Left kidney (tissue), 1 donor: ENCODE measurements at regions not wholly inside any gene's neighbourhood (a gene's known extent, or its start where the extent isn't known, plus 50 kb on each side); places are given as distances from the start of the nearest gene placed in this dataset.
"Not testable (repeated sequence)": the region's sequence is repeated elsewhere in the genome, so short reads cannot be mapped to it uniquely, and the experiment has no call there.

Experiments
- DNase-seq: peaks from one replicate; pipeline ENCODE4 v3.0.0-alpha.2; 2013

DNA sequence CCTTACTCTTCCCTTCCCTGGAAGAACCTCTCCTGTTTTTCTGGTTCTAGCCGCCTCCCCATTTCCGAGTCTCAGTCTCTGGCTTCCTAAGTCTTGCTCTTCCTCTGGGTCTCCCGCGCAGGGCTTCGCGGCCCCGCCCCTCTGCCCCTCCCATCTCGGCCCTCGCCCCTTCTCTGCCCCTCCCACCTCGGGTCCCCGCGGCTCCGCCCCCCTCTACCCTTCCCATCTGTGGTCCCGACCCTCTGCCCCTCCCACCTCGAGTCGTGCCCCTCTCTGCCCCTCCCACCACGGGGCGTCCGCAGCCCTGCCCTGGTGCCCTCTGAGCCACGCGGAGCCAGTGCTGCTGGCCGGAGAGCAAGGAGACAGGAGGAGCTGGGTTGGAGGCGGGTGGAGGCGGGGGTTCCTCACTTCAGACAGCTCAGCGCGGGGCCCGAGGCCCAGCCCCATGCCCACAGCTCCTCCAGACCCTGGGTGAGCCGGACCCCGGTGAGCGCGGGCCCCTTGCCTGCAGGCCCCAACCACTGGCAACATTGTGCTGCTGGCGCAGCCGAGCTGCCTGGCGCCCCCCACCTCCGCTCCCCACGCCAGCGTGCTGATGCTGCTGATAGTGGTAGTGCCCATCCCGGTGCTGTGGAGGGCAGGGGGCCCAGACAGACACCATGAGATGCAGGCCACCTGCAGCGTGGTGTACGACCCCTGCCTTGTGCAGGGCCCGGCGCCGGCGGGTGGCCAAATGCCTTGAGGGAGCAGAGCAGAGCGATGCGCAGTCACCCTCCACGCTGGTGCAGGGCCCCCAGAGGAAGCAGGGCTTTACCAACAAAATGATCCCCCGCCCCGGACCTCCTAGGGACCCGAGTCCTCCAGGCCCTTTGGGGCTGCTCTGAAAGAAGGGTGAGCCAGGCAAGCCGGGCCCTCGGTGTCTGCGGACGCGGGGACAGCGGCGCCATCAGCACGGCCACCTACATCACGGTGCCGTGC lies 2115.3 kb downstream of the TP53TG3F start:
- DNase-seq, result no peak

GRCh38 chr16:35575432-35575821 lies 2116.0 kb downstream of the TP53TG3F start:
- no peak for DNase-seq

- DNase-seq, result no peak
Observed at GRCh38 chr16:35585411-35585810, 2126.0 kb downstream of the TP53TG3F start.

- not testable (repeated sequence) for DNase-seq
Observed at GRCh38 chr16:35590913-35591312, 2131.5 kb downstream of the TP53TG3F start.

DNA sequence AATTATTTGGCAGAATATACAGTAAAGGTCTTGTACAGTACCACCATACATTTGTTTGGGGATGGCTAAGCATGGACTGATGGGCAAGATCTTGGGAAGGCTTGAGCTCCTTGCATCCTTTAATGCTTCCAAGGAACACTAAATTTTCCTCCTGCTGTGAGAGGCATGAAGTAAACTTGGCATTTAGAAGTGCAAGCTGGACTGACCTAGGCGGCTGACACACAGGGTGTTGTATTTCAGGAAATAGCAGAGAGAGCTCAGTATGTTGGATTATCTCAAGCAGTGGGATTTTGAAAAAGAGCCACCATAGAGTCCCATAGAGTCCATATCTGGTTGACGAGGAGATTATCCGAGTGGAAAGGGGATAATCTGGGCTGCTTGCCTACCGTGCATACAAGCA lies 2137.1 kb downstream of the TP53TG3F start:
- DNase-seq, result no peak

GRCh38 chr16:35598696-35599332 lies 2139.4 kb downstream of the TP53TG3F start:
- no peak for DNase-seq

GRCh38 chr16:35599429-35600160 lies 2140.2 kb downstream of the TP53TG3F start:
- no peak for DNase-seq

DNA sequence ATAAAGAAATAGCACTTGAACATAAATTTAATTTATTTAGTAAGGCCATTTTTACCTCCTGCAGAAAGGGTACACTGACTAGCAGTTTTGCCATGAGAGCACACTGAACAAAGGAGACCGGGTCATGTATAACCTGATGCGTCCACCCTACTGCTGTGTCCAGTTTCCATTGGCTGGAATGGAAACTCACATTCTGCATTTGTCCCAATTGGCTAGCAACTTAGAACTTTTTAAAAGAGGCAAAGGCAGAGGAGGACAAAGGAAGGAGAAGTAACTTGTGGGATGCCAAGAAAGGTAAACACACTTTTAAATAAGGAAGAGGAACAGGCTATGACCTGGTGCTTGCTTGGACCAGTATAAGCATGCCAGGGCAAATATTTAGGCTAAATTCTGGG lies 2140.7 kb downstream of the TP53TG3F start:
- not testable (repeated sequence) for DNase-seq

GRCh38 chr16:35602116-35602515 lies 2142.7 kb downstream of the TP53TG3F start:
- DNase-seq, result no peak

DNA sequence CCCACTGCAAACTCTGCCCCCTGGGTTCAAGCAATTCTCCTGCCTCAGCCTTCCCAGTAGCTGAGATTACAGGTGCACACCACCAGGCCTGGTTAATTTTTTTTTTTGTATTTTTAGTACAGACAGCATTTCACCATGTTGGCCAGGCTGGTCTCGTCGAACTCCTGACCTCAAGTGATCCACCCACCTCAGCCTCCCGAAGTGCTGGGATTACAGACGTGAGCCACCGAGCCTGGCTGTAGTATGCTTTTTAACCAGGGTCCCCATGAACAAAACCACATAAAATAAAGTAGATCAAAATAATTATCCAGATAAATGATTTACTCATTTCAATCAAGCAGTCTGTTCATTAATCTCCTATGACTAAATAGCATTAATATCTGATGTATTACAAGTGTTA lies 2144.0 kb downstream of the TP53TG3F start:
- DNase-seq, result not testable (repeated sequence)

DNA sequence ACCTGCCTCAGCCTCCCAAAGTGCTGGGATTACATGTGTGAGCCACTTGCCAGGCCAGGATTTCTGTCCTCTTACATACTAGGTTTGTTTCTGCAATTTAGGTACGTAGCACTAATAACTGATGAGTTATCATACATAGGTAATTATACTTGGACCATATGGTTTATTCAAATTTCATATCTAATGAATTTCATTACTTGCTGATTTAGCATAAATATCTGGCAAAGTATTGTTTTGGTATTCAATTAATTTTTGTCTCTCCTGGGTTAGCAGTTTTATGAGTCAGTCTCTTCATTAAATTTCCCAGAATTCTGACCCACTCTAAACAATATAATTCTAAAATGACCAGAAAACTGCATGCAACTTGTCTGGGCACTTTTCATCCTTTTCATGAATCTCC lies 2146.5 kb downstream of the TP53TG3F start:
- DNase-seq, result no peak

- DNase-seq, result not testable (repeated sequence)
Observed at GRCh38 chr16:35614883-35615282, 2155.5 kb downstream of the TP53TG3F start.

DNA sequence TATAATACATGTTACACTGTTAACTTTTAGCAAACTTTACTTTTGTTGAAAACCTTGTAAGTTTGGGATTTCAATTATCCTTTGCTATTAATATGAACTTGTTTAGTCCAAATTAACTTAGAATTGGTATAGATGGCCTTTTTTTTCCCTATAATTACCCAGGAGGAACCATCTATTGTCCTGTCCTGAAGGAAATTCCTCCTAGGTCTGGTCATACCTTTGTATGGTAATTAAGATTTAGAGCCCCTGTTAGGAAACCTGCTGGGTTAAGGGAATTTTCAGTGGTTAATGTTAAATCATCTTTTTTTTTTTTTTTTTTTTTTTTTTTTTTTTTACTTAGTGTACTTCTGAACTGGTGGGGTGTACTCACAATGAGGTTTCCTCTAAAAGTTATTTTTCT lies 2159.8 kb downstream of the TP53TG3F start:
- DNase-seq, result not testable (repeated sequence)

- no peak for DNase-seq
Observed at GRCh38 chr16:35626041-35626440, 2166.6 kb downstream of the TP53TG3F start.

GRCh38 chr16:35628976-35629375 lies 2169.6 kb downstream of the TP53TG3F start:
- DNase-seq, result no peak

DNA sequence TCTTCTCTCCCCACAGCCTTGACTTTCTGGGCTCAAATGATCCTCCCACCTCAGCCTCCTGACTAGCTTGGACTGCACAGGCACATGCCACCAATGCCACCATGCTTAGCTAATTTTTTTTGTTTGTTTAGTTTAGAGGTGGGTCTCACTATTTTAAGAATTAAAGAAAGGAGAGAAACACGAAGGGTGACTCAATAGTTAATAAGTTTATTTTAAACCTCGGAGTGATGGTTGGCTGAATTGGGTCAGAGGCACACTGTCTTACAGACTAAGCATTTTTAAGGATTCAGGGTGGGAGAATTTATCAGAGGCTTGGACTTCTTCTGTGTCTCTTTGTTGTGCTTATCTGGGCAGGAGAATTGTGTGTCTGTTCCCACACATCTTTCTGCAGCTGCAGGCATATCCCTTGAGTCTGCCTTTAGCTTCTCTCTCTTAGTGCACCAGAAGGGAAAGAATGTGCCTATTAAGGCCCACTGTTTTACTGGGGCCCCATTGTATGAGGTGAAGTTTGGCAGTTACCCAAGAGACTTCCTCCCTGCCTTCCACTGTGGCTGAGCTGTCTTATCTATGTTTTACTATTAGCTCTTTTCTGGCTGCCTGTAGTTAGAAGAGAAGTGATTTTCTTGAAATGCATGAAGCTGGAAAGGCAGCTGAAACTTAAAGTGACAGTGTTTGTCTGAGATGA lies 2172.0 kb downstream of the TP53TG3F start:
- no peak for DNase-seq

- DNase-seq, result no peak
Observed at GRCh38 chr16:35636480-35637230, 2177.2 kb downstream of the TP53TG3F start.

DNA sequence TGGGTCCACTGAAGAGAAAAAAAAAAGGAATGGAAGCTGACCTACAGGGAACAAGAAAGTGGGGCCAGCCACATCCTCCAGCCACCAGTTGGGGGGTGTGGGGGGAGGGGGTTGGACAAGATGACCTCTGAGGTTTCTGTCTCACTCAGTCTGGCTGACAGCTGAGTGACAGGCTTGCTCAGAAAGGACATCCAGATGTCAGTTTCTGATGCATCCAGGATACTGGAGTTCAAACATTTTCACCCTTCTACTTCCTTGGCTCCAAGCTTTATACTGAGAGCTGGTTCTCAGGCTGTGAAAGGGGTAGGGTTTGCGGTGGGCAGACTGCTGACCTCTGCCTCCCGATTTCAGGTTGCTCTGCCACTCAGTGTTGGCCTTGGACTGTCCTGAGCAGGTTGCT lies 2178.3 kb downstream of the TP53TG3F start:
- no peak for DNase-seq

- no peak for DNase-seq
Observed at GRCh38 chr16:35639233-35640205, 2180.1 kb downstream of the TP53TG3F start.

GRCh38 chr16:35642322-35642835 lies 2183.0 kb downstream of the TP53TG3F start:
- no peak for DNase-seq
